ENCODE measurements at regions not wholly inside any gene's neighbourhood (a gene's known extent, or its start where the extent isn't known, plus 50 kb on each side); places are given as distances from the start of the nearest gene placed in this dataset.

GRCh38 chrX:118167361-118167760 is 50.8 kb upstream of the KLHL13 start:
- no peak for DNase-seq (ENCODE audit: low read depth in 6 of 9, low spot score in 9 of 9)
- no peaks in the 10 kb centered on the region for H3K4me1 ChIP-seq (ENCODE audit: control insufficient read depth in 2 of 2, insufficient read depth in 2 of 2, low read length in 2 of 2)
- H3K27ac ChIP-seq (ENCODE audit: low read depth in 1 of 2, low read length in 1 of 2): no peak overlapping the region
- H3K4me3 ChIP-seq (ENCODE audit: low read length in 2 of 2): no peak overlapping the region
- H3K9me3 ChIP-seq (ENCODE audit: control insufficient read depth in 2 of 2, insufficient read depth in 1 of 2, low read length in 1 of 2): no peaks in the 10 kb centered on the region
- H3K36me3 ChIP-seq (ENCODE audit: control insufficient read depth in 2 of 2, insufficient read depth in 2 of 2, low read length in 1 of 2): no peaks in the 10 kb centered on the region
- H3K27me3 ChIP-seq (ENCODE audit: control insufficient read depth in 2 of 2, insufficient read depth in 1 of 2, low read length in 1 of 2): no peaks in the 10 kb centered on the region
- WGBS: 100% methylated on average over 1 of the region's 1 CpG

GRCh38 chrX:118171356-118171755 is 54.7 kb upstream of the KLHL13 start:
- H3K9me3 ChIP-seq (ENCODE audit: control insufficient read depth in 2 of 2, insufficient read depth in 1 of 2, low read length in 1 of 2): no peaks in the 10 kb centered on the region
- H3K4me3 ChIP-seq (ENCODE audit: low read length in 2 of 2): no peak overlapping the region
- no peaks in the 10 kb centered on the region for H3K27me3 ChIP-seq (ENCODE audit: control insufficient read depth in 2 of 2, insufficient read depth in 1 of 2, low read length in 1 of 2)
- H3K4me1 ChIP-seq (ENCODE audit: control insufficient read depth in 2 of 2, insufficient read depth in 2 of 2, low read length in 2 of 2): no peaks in the 10 kb centered on the region
- no peak overlapping the region for H3K27ac ChIP-seq (ENCODE audit: low read depth in 1 of 2, low read length in 1 of 2)
- no peaks in the 10 kb centered on the region for H3K36me3 ChIP-seq (ENCODE audit: control insufficient read depth in 2 of 2, insufficient read depth in 2 of 2, low read length in 1 of 2)
- no peak for DNase-seq (ENCODE audit: low read depth in 6 of 9, low spot score in 9 of 9)

- Histone ChIP-seq H3K9me3 (ENCODE audit: control insufficient read depth in 2 of 2, insufficient read depth in 1 of 2, low read length in 1 of 2) (no peaks in the 10 kb centered on the region), H3K4me1 (ENCODE audit: control insufficient read depth in 2 of 2, insufficient read depth in 2 of 2, low read length in 2 of 2) (no peaks in the 10 kb centered on the region), H3K27ac (ENCODE audit: low read depth in 1 of 2, low read length in 1 of 2) (no peak overlapping the region), H3K27me3 (ENCODE audit: control insufficient read depth in 2 of 2, insufficient read depth in 1 of 2, low read length in 1 of 2) (no peaks in the 10 kb centered on the region), H3K36me3 (ENCODE audit: control insufficient read depth in 2 of 2, insufficient read depth in 2 of 2, low read length in 1 of 2) (no peaks in the 10 kb centered on the region), H3K4me3 (ENCODE audit: low read length in 2 of 2) (no peak overlapping the region)
- WGBS: 90% methylated on average over 5 of the region's 5 CpGs
- DNase-seq (ENCODE audit: low read depth in 6 of 9, low spot score in 9 of 9): no peak
Measured at GRCh38 chrX:118174516-118175098, 58.0 kb upstream of the KLHL13 start.

GRCh38 chrX:118177708-118178107 is 61.1 kb upstream of the KLHL13 start:
- H3K4me1 ChIP-seq (ENCODE audit: control insufficient read depth in 2 of 2, insufficient read depth in 2 of 2, low read length in 2 of 2): no peaks in the 10 kb centered on the region
- 92% methylated on average over 1 of the region's 1 CpG for WGBS
- no peaks in the 10 kb centered on the region for H3K27me3 ChIP-seq (ENCODE audit: control insufficient read depth in 2 of 2, insufficient read depth in 1 of 2, low read length in 1 of 2)
- H3K4me3 ChIP-seq (ENCODE audit: low read length in 2 of 2): no peak overlapping the region
- H3K36me3 ChIP-seq (ENCODE audit: control insufficient read depth in 2 of 2, insufficient read depth in 2 of 2, low read length in 1 of 2): no peaks in the 10 kb centered on the region
- DNase-seq (ENCODE audit: low read depth in 6 of 9, low spot score in 9 of 9): no peak
- H3K27ac ChIP-seq (ENCODE audit: low read depth in 1 of 2, low read length in 1 of 2): no peak overlapping the region
- H3K9me3 ChIP-seq (ENCODE audit: control insufficient read depth in 2 of 2, insufficient read depth in 1 of 2, low read length in 1 of 2): no peaks in the 10 kb centered on the region

- DNase-seq (ENCODE audit: low read depth in 6 of 9, low spot score in 9 of 9): no peak
- no peak overlapping the region for H3K4me3 ChIP-seq (ENCODE audit: low read length in 2 of 2)
- no peaks in the 10 kb centered on the region for H3K36me3 ChIP-seq (ENCODE audit: control insufficient read depth in 2 of 2, insufficient read depth in 2 of 2, low read length in 1 of 2)
- WGBS: 98% methylated on average over 7 of the region's 7 CpGs
- H3K27me3 ChIP-seq (ENCODE audit: control insufficient read depth in 2 of 2, insufficient read depth in 1 of 2, low read length in 1 of 2): no peaks in the 10 kb centered on the region
- no peak overlapping the region for H3K27ac ChIP-seq (ENCODE audit: low read depth in 1 of 2, low read length in 1 of 2)
- H3K4me1 ChIP-seq (ENCODE audit: control insufficient read depth in 2 of 2, insufficient read depth in 2 of 2, low read length in 2 of 2): no peaks in the 10 kb centered on the region
- H3K9me3 ChIP-seq (ENCODE audit: control insufficient read depth in 2 of 2, insufficient read depth in 1 of 2, low read length in 1 of 2): no peaks in the 10 kb centered on the region
Measured at GRCh38 chrX:118178450-118178849, 61.8 kb upstream of the KLHL13 start.

- no peaks in the 10 kb centered on the region for H3K36me3 ChIP-seq (ENCODE audit: control insufficient read depth in 2 of 2, insufficient read depth in 2 of 2, low read length in 1 of 2)
- 94% methylated on average over 3 of the region's 3 CpGs for WGBS
Measured at GRCh38 chrX:118179161-118179560, 62.6 kb upstream of the KLHL13 start.

GRCh38 chrX:118179718-118180117 is 63.1 kb upstream of the KLHL13 start:
- H3K4me1 ChIP-seq (ENCODE audit: control insufficient read depth in 2 of 2, insufficient read depth in 2 of 2, low read length in 2 of 2): no peaks in the 10 kb centered on the region
- H3K9me3 ChIP-seq (ENCODE audit: control insufficient read depth in 2 of 2, insufficient read depth in 1 of 2, low read length in 1 of 2): no peaks in the 10 kb centered on the region

More at GRCh38 chrX:118179161-118179560, 62.6 kb upstream of the KLHL13 start:
- no peak overlapping the region for H3K4me3 ChIP-seq (ENCODE audit: low read length in 2 of 2)
- no peak overlapping the region for H3K27ac ChIP-seq (ENCODE audit: low read depth in 1 of 2, low read length in 1 of 2)
- no peaks in the 10 kb centered on the region for H3K4me1 ChIP-seq (ENCODE audit: control insufficient read depth in 2 of 2, insufficient read depth in 2 of 2, low read length in 2 of 2)
- H3K9me3 ChIP-seq (ENCODE audit: control insufficient read depth in 2 of 2, insufficient read depth in 1 of 2, low read length in 1 of 2): no peaks in the 10 kb centered on the region
- H3K27me3 ChIP-seq (ENCODE audit: control insufficient read depth in 2 of 2, insufficient read depth in 1 of 2, low read length in 1 of 2): no peaks in the 10 kb centered on the region
- DNase-seq (ENCODE audit: low read depth in 6 of 9, low spot score in 9 of 9): no peak

GRCh38 chrX:118181030-118181429 is 64.4 kb upstream of the KLHL13 start:
- Histone ChIP-seq H3K9me3 (ENCODE audit: control insufficient read depth in 2 of 2, insufficient read depth in 1 of 2, low read length in 1 of 2) (no peaks in the 10 kb centered on the region), H3K36me3 (ENCODE audit: control insufficient read depth in 2 of 2, insufficient read depth in 2 of 2, low read length in 1 of 2) (no peaks in the 10 kb centered on the region), H3K4me1 (ENCODE audit: control insufficient read depth in 2 of 2, insufficient read depth in 2 of 2, low read length in 2 of 2) (no peaks in the 10 kb centered on the region), H3K27me3 (ENCODE audit: control insufficient read depth in 2 of 2, insufficient read depth in 1 of 2, low read length in 1 of 2) (no peaks in the 10 kb centered on the region), H3K27ac (ENCODE audit: low read depth in 1 of 2, low read length in 1 of 2) (no peak overlapping the region), H3K4me3 (ENCODE audit: low read length in 2 of 2) (no peak overlapping the region)
- DNase-seq (ENCODE audit: low read depth in 6 of 9, low spot score in 9 of 9): no peak
- whole genome bisulfite sequencing: 94% methylated on average over 4 of the region's 4 CpGs

More at GRCh38 chrX:118179718-118180117, 63.1 kb upstream of the KLHL13 start:
- Histone ChIP-seq H3K36me3 (ENCODE audit: control insufficient read depth in 2 of 2, insufficient read depth in 2 of 2, low read length in 1 of 2) (no peaks in the 10 kb centered on the region), H3K27ac (ENCODE audit: low read depth in 1 of 2, low read length in 1 of 2) (no peak overlapping the region), H3K27me3 (ENCODE audit: control insufficient read depth in 2 of 2, insufficient read depth in 1 of 2, low read length in 1 of 2) (no peaks in the 10 kb centered on the region), H3K4me3 (ENCODE audit: low read length in 2 of 2) (no peak overlapping the region)
- no peak for DNase-seq (ENCODE audit: low read depth in 6 of 9, low spot score in 9 of 9)
- 95% methylated on average over 4 of the region's 4 CpGs for WGBS

GRCh38 chrX:118182025-118182424 is 65.4 kb upstream of the KLHL13 start:
- Histone ChIP-seq H3K4me3 (ENCODE audit: low read length in 2 of 2) (no peak overlapping the region), H3K9me3 (ENCODE audit: control insufficient read depth in 2 of 2, insufficient read depth in 1 of 2, low read length in 1 of 2) (no peaks in the 10 kb centered on the region), H3K27me3 (ENCODE audit: control insufficient read depth in 2 of 2, insufficient read depth in 1 of 2, low read length in 1 of 2) (no peaks in the 10 kb centered on the region), H3K4me1 (ENCODE audit: control insufficient read depth in 2 of 2, insufficient read depth in 2 of 2, low read length in 2 of 2) (no peaks in the 10 kb centered on the region), H3K27ac (ENCODE audit: low read depth in 1 of 2, low read length in 1 of 2) (no peak overlapping the region), H3K36me3 (ENCODE audit: control insufficient read depth in 2 of 2, insufficient read depth in 2 of 2, low read length in 1 of 2) (no peaks in the 10 kb centered on the region)
- DNase-seq (ENCODE audit: low read depth in 6 of 9, low spot score in 9 of 9): no peak
- WGBS: 95% methylated on average over 1 of the region's 1 CpG

GRCh38 chrX:118182681-118183080 is 66.1 kb upstream of the KLHL13 start:
- Histone ChIP-seq H3K4me1 (ENCODE audit: control insufficient read depth in 2 of 2, insufficient read depth in 2 of 2, low read length in 2 of 2) (no peaks in the 10 kb centered on the region), H3K9me3 (ENCODE audit: control insufficient read depth in 2 of 2, insufficient read depth in 1 of 2, low read length in 1 of 2) (no peaks in the 10 kb centered on the region), H3K36me3 (ENCODE audit: control insufficient read depth in 2 of 2, insufficient read depth in 2 of 2, low read length in 1 of 2) (no peaks in the 10 kb centered on the region), H3K27ac (ENCODE audit: low read depth in 1 of 2, low read length in 1 of 2) (no peak overlapping the region), H3K4me3 (ENCODE audit: low read length in 2 of 2) (no peak overlapping the region), H3K27me3 (ENCODE audit: control insufficient read depth in 2 of 2, insufficient read depth in 1 of 2, low read length in 1 of 2) (no peaks in the 10 kb centered on the region)
- WGBS: 89% methylated on average over 3 of the region's 3 CpGs
- no peak for DNase-seq (ENCODE audit: low read depth in 6 of 9, low spot score in 9 of 9)
